ENCODE measurements at regions not wholly inside any gene's neighbourhood (a gene's known extent, or its start where the extent isn't known, plus 50 kb on each side); places are given as distances from the start of the nearest gene placed in this dataset.
A peak's percentile ranks its signal among the peaks of the same experiment; 100 is the strongest.
"Not testable (repeated sequence)": the region's sequence is repeated elsewhere in the genome, so short reads cannot be mapped to it uniquely, and the experiment has no call there.

DNA sequence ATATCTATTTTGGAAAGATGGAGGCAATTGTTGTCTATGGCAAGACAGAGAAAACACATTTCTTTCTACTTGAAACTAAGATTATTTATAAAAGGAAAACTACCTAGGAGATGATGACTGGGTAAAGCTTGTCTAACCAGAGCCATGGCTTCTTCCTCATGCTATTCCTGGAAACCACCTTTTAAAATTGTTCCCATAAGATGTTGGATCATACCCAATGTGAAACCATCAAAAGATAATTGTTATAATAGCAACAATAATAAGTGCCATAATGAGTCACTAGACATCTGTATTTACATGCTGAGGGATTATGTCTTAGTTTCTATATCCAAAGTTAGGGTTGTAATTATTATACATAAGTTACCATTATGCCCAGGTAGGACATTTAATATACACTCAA, 428.4 kb downstream of the KCNJ2 start:
- DNase-seq = no peak

DNA sequence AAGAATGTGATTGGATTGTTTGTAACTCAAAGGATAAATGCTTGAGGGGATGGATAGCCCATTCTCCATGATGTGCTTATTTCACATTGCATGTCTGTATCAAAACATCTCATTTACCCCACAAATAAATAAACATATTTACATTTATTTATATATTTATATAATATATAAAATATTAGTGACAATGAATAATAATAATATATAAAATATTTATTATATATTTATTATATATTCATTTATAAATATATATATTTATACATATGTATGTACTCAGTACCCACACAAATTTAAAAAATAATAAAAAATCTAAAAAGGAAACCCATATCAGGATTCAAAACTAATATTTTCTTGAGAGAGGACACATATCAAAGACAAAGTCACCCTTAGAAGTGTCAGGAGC, 429.9 kb downstream of the KCNJ2 start:
- DNase-seq = no peak

GRCh38 chr17:70599945-70600344, 430.6 kb downstream of the KCNJ2 start:
- not testable (repeated sequence) for DNase-seq

DNA sequence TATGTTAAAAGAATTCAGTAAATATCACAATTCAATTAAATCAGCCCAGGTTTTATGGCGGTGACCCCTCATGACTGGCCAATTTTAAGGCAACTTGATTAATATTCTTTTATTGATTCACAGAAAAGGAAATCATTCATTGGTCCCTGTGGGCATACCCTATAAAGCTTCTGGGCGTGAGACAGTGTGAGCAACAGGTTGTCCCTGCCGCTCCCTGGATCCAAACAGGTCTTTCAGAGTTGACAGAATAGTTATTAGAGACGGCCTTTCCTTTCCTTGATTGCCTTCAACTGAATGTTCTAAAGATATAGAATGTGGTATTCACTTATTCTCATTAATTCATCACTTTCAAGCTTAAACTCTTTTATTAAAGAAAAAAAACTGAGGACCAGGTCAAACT, 433.9 kb downstream of the KCNJ2 start:
- DNase-seq = no peak

DNA sequence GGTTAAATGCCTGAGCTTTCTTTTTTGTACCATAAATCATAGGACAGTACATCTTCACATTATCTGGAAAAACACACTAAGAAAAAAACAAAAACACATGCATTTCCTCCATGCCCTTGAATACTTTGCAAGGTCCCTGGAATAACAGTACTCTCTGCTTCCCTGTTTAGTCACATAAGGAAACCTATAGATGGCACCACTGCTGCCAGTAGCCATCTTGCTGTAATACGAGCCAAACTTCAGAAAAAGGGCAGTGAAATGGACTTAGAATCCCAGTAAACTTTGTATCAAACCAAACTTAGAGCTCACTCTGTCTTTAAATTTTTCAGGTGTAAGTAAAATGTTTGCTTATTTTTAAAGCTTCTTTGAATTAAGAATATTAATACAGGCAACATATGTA, 435.5 kb downstream of the KCNJ2 start:
- DNase-seq = no peak

DNA sequence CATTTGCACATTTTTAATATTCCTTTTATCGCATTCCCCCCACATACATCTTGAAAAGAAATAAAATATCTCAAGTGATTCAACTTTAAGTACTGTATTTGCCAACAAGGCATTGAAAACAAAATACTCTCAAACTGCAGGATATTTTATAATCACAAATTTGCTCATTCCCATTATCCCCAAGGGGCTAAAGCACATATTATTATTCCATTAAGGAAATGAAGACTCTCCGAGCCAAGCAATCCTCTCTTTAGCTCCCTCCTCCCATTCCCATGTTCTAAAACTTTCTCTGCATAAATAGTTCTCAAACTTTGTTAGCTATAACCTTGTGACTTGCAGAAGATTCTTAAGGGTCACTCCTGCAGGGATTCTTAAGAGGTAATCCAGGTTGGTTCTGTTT, 436.8 kb downstream of the KCNJ2 start:
- DNase-seq = no peak

- no peak for DNase-seq
These were observed 438.9 kb downstream of the KCNJ2 start for GRCh38 chr17:70608193-70608592.

DNA sequence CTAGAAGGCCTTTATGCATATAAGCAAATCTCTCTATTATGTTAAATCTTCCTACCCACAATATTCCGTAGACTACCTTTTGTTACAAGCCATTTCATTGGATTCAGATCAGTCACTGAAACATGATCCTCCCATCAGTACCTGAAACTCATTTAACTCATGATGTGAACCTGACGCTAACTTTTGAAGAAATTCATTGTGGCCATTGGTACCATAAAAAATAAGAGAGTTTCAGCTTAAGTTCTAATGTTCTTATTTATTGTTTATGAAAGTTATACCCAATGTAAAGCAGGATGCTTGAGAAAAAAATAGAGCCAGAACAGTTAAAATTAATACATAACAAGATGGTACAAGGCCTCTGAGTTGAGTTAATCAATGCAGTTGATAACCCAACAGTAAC, 439.6 kb downstream of the KCNJ2 start:
- DNase-seq = no peak

GRCh38 chr17:70609566-70609965, 440.2 kb downstream of the KCNJ2 start:
- DNase-seq = no peak

DNA sequence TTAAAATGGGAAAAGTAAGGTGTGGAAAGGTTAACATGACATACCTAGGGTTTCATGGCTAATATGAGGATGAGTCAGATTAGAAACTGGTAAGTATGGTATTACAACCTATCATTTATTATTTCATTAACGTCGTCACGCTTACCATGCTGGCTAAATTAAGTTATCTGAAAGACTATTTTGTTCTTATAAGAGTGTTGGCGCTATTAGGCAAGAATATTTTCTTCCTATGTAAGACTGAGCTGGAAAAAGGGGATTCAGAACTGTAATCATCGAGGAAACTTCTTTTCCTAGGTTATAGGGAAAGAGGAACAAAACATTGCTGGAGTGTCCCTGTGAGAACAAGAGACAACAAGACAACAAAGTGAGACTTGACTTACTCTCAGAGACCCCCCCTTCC, 440.8 kb downstream of the KCNJ2 start:
- no peak for DNase-seq

GRCh38 chr17:70613681-70614080, 444.3 kb downstream of the KCNJ2 start:
- DNase-seq = no peak

GRCh38 chr17:70615831-70616230, 446.5 kb downstream of the KCNJ2 start:
- DNase-seq = no peak

DNA sequence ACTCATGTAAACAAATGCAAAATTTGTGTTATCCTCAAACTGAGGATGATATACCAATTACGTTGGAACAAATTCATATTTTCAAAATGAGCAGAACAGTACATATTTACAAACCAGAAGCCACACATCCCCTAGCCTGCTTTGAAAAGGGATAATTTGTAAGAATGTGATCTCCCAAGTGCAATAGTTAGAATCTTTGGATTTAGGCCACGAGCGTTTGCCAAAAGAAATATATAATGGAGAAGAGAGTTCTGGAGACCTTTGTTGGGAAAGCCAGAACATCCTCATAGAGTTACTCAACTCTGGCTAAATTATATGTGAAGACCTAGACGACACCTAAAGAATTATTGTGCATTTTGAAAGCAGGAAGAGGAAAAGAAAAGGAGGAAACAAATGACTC, 449.3 kb downstream of the KCNJ2 start:
- no peak for DNase-seq

DNA sequence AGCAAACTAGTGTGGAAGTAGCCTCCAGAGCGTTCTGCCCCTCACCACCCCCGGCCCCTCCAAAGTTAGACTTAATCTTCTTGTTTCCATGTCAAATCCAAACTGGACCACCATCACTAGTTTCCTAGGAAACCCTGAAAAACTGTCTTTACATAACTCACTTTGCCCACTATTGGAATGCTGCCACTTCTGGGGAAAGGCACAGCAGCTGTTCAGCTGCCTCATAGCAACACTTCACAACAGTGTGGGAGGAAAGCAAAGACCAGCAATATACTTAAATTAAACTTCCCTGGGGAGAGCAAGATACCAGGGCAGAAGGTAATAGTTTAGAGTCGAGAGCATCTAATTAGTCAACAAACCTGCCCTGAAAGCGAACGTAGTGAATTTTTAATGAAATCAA, 452.2 kb downstream of the KCNJ2 start:
- peak; percentile 40 for DNase-seq

DNA sequence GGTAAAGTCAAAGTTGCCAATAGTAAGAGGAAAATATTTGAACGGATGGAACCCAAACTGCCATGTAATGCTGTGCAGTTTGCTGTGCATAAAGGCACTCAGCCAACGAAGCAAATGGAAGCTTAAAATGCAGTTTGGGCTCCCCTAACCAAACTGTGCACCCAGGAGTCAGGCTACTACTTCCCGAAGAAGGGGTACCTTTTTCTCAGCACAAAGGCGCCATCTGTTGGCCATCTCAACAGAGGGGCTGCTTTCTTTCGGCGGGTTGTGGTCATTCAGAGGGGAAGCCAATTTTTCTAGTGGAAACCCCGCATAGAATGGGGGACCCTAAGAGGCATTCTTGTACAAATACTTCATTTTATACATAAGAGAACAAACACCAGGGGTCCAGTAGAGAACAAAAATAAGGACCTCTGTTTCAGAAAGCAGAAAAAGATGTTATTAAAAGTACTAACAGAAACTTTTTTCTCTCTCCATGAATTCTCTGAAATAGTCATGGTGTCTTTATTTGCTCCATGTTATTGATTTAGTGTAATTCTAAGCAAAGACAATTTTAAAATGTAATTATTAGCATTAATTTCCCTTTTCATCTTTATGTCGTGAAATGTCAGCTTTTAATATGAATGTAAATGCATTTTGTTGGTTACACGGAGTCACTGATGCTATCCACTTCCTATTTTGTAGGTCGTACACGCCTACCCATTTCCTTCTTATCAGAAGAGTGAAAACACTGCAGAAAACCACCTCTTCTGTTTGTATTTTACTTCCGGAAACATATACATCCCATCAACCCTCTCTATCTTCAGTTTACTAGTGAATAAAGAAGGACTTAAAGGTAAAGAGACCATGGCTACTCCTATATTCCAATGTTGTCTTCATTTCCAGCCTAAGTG, 453.3 kb downstream of the KCNJ2 start:
- peak; percentile 34 for DNase-seq

DNA sequence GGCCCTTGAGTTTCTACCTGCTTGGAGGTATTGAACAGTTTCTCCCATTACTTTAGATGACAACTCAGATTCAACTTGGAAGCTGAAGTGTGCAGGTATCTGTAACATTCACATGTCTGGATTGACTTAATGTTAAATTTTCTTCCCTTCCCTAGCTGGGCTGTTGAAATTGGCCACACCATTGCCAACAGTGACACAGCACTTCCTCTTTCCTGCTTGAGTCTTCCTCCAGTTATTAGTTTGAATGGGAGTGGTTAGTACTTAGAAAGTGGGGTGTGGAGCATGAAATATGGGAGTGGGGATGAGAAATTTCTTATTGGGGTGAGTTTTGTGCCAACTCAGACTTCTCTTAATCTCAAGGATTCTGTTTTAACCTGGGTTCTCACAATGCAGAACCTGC, 454.9 kb downstream of the KCNJ2 start:
- no peak for DNase-seq

DNA sequence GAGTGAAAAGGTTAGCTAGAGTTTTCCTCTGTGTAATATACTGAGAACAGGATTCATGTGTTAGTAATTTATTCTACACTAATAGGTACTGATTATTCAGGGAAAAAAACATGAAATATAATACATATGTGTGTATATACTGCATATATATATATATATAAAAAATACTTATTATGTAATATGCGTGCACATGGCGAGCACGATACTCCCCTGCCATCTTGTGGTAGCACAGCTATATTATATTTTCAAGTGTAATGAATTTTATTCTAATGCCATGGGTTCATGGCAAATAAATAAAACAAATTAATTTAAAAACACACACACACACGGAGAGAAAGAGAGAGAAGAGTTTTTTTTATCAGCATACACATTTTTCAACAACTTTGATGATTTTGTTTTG, 460.6 kb downstream of the KCNJ2 start:
- DNase-seq = no peak

GRCh38 chr17:70636517-70637133, 467.3 kb downstream of the KCNJ2 start:
- peak; percentile 55 for DNase-seq

GRCh38 chr17:70642059-70642458, 472.7 kb downstream of the KCNJ2 start:
- DNase-seq = no peak

- DNase-seq = no peak
These were observed 474.8 kb downstream of the KCNJ2 start for GRCh38 chr17:70644096-70644495.

- no peak for DNase-seq
These were observed 477.3 kb downstream of the KCNJ2 start for GRCh38 chr17:70646673-70647072.

- DNase-seq = no peak
These were observed 478.8 kb downstream of the KCNJ2 start for GRCh38 chr17:70648166-70648565.

DNA sequence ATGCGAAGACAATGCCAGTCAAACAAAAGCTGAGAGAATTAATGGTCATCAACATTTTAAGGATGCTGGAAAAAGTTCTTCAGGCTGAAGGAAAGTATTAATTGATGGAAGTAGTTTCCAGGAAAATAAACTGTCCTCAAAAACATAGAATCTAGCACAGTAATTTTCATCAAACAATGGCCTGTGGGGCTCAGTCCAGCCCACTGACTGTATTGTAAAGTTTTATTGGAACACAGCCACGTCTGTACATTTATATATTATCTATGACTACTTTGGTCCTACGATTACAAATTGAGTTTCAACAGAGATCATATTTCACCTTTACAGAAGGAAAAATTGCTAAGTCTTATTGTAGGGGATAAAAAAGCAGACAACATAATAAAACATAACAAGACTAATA, 484.5 kb downstream of the KCNJ2 start:
- DNase-seq = no peak

- peak; percentile 81 for DNase-seq
These were observed 485.4 kb downstream of the KCNJ2 start for GRCh38 chr17:70654706-70655105.

Measured in muscle of arm (tissue), 1 donor.